Mucosa of gallbladder (tissue), 1 donor: ENCODE measurements at regions not wholly inside any gene's neighbourhood (a gene's known extent, or its start where the extent isn't known, plus 50 kb on each side); places are given as distances from the start of the nearest gene placed in this dataset.
A peak's percentile ranks its signal among the peaks of the same experiment; 100 is the strongest.

Experiments used
- DNase-seq: peaks from one replicate; pipeline ENCODE4 v3.0.0-alpha.2; 2020; ENCODE audit warnings: low spot score
- donor health status: DM: no; HTN: no; CAD: no.

- DNase-seq = peak; percentile 8
Measured at GRCh38 chr15:31274496-31275330, 51.9 kb upstream of the KLF13 start.

GRCh38 chr15:31275331-31276262 lies 51.0 kb upstream of the KLF13 start:
- DNase-seq = peak; percentile 8

GRCh38 chr15:31276596-31277298 lies 49.9 kb upstream of the KLF13 start:
- DNase-seq = peak; percentile 8
